B cell (primary cell): ENCODE measurements at regions not wholly inside any gene's neighbourhood (a gene's known extent, or its start where the extent isn't known, plus 50 kb on each side); places are given as distances from the start of the nearest gene placed in this dataset.
"Not testable (repeated sequence)": the region's sequence is repeated elsewhere in the genome, so short reads cannot be mapped to it uniquely, and the experiment has no call there.

Experiments used
- CTCF ChIP-seq: fragments of 200-600 bp; IDR thresholded peaks from one replicate; pipeline ENCODE4 v1.8.0; 2022; ENCODE audit warnings: antibody characterized with exemption, mild to moderate bottlenecking
- EZH2 ChIP-seq: IDR thresholded peaks from 2 replicates; pipeline ENCODE4 v1.6.1; 2012; ENCODE audit warnings: borderline replicate concordance, low read depth, mild to moderate bottlenecking, moderate library complexity, low read length; ENCODE audit not compliant: insufficient read depth, poor library complexity, severe bottlenecking

GRCh38 chr15:21695089-21695488 lies 182.4 kb downstream of the POTEB start:
- TF ChIP-seq CTCF, EZH2: not testable (repeated sequence)
